DND-41 (cell line): ENCODE measurements at regions not wholly inside any gene's neighbourhood (a gene's known extent, or its start where the extent isn't known, plus 50 kb on each side); places are given as distances from the start of the nearest gene placed in this dataset.

Source experiments
- EZH2 ChIP-seq: IDR thresholded peaks from 3 replicates; pipeline ENCODE4 v1.6.1; 2012; ENCODE audit warnings: borderline replicate concordance, low read depth, mild to moderate bottlenecking, moderate library complexity, low read length, inconsistent platforms; ENCODE audit not compliant: severe bottlenecking
- TF ChIP-seq, protein P1 (sequence below): IDR thresholded peaks from 2 replicates; pipeline ENCODE4 v1.5.1; 2012; ENCODE audit warnings: borderline replicate concordance, low read length, moderate library complexity, mild to moderate bottlenecking; ENCODE audit not compliant: poor library complexity, severe bottlenecking; ENCODE audit errors: extremely low read depth

DNA sequence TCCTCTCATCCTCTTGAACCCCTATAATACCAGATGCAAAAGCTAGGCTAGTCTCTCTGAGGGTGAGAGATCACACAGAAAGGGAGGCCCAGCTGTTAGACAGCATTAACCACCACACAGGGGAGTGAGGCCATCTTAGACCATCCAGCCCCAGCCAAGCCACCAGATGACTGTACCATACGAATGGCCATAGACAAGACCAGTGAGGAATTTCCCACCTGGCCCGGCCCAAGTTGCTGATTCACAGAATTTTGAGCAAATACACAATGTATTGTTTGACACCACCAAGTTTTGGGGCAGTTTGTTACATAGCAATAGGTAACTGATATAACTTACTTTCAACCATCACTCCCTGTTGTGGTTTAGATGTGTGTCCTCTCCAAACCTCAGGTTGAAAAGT lies 98.2 kb upstream of the CTNNA2 start:
- TF ChIP-seq, protein P1, sequence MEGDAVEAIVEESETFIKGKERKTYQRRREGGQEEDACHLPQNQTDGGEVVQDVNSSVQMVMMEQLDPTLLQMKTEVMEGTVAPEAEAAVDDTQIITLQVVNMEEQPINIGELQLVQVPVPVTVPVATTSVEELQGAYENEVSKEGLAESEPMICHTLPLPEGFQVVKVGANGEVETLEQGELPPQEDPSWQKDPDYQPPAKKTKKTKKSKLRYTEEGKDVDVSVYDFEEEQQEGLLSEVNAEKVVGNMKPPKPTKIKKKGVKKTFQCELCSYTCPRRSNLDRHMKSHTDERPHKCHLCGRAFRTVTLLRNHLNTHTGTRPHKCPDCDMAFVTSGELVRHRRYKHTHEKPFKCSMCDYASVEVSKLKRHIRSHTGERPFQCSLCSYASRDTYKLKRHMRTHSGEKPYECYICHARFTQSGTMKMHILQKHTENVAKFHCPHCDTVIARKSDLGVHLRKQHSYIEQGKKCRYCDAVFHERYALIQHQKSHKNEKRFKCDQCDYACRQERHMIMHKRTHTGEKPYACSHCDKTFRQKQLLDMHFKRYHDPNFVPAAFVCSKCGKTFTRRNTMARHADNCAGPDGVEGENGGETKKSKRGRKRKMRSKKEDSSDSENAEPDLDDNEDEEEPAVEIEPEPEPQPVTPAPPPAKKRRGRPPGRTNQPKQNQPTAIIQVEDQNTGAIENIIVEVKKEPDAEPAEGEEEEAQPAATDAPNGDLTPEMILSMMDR, result no peak
- TF ChIP-seq EZH2, result no peak
